GM23338 (cell line): ENCODE measurements at regions not wholly inside any gene's neighbourhood (a gene's known extent, or its start where the extent isn't known, plus 50 kb on each side); places are given as distances from the start of the nearest gene placed in this dataset.

Experiments used
- ATAC-seq: fragments of 200-7000 bp; cut with Tn5 transposase; 3 replicates; pipeline ENCODE4 v1.9.1; 2020
- DNase-seq: peaks from one replicate; pipeline ENCODE4 v3.0.0-alpha.2; 2015; ENCODE audit warnings: low spot score
- H2AFZ ChIP-seq: fragments of 200-600 bp; sonication (generic); 2 replicates; pipeline ENCODE4 v1.8.0; 2016; ENCODE audit warnings: antibody characterized with exemption, mild to moderate bottlenecking, moderate library complexity
- H3F3A ChIP-seq: fragments of 200-600 bp; sonication (generic); replicated peaks from 2 replicates; pipeline ENCODE4 v1.8.0; 2017; ENCODE audit warnings: antibody characterized with exemption, mixed run types, low read depth
- H3K27ac ChIP-seq: fragments of 200-600 bp; sonication (generic); 2 replicates; pipeline ENCODE4 v1.6.1; 2016; ENCODE audit warnings: low read depth
- H3K27me3 ChIP-seq: fragments of 200-600 bp; sonication (generic); 2 replicates; pipeline ENCODE4 v1.8.0; 2016; ENCODE audit warnings: mild to moderate bottlenecking, mixed run types, moderate library complexity; ENCODE audit not compliant: insufficient read depth
- H3K36me3 ChIP-seq: fragments of 200-600 bp; sonication (generic); 2 replicates; pipeline ENCODE4 v1.8.0; 2016; ENCODE audit warnings: mild to moderate bottlenecking; ENCODE audit not compliant: insufficient read depth
- H3K4me1 ChIP-seq: fragments of 200-600 bp; sonication (generic); 2 replicates; pipeline ENCODE4 v1.8.0; 2016; ENCODE audit warnings: mild to moderate bottlenecking, moderate library complexity; ENCODE audit not compliant: insufficient read depth
- H3K4me2 ChIP-seq: fragments of 200-600 bp; sonication (generic); 2 replicates; pipeline ENCODE4 v1.7.1; 2017; ENCODE audit warnings: mixed run types
- H3K4me3 ChIP-seq: fragments of 200-600 bp; sonication (generic); 2 replicates; pipeline ENCODE4 v1.6.1; 2016; ENCODE audit warnings: mixed run types
- H3K79me2 ChIP-seq: fragments of 200-600 bp; sonication (generic); replicated peaks from 2 replicates; pipeline ENCODE4 v1.8.0; 2017; ENCODE audit warnings: mild to moderate bottlenecking; ENCODE audit not compliant: insufficient read depth
- H3K9me2 ChIP-seq: fragments of 200-600 bp; sonication (generic); 2 replicates; pipeline ENCODE4 v1.8.0; 2017; ENCODE audit not compliant: insufficient read depth
- H4K20me1 ChIP-seq: fragments of 200-600 bp; sonication (generic); replicated peaks from 2 replicates; pipeline ENCODE4 v1.8.0; 2017; ENCODE audit warnings: mild to moderate bottlenecking; ENCODE audit not compliant: insufficient read depth
- H3K27ac Mint-ChIP-seq: 2 replicates; pipeline ENCODE4 v1.8.0; 2020; ENCODE audit warnings: inconsistent platforms, mild to moderate bottlenecking, moderate library complexity, mixed read lengths
- H3K27me3 Mint-ChIP-seq: 3 replicates; pipeline ENCODE4 v1.8.0; 2022; ENCODE audit warnings: low read depth, mild to moderate bottlenecking, moderate library complexity, mixed read lengths, inconsistent platforms; ENCODE audit not compliant: insufficient read depth, poor library complexity
- H3K36me3 Mint-ChIP-seq: 3 replicates; pipeline ENCODE4 v1.8.0; 2021; ENCODE audit warnings: low read depth, mild to moderate bottlenecking, inconsistent platforms, moderate library complexity, mixed read lengths
- H3K4me1 Mint-ChIP-seq: 3 replicates; pipeline ENCODE4 v1.8.0; 2020; ENCODE audit warnings: mild to moderate bottlenecking, inconsistent platforms, mixed read lengths
- H3K4me3 Mint-ChIP-seq: 3 replicates; pipeline ENCODE4 v1.8.0; 2021; ENCODE audit warnings: moderate library complexity, mild to moderate bottlenecking, inconsistent platforms, mixed read lengths
- H3K9me3 Mint-ChIP-seq: 3 replicates; pipeline ENCODE4 v1.8.0; 2020; ENCODE audit warnings: moderate library complexity, mild to moderate bottlenecking, inconsistent platforms, mixed read lengths
- CREB1 ChIP-seq: fragments of 250-450 bp; sonication (Bioruptor Pico); IDR thresholded peaks from 2 replicates; pipeline ENCODE4 v1.5.0; 2020; ENCODE audit warnings: low read depth, mild to moderate bottlenecking, moderate library complexity
- ETS1 ChIP-seq: IDR thresholded peaks from 2 replicates; pipeline ENCODE4 v1.6.1; 2016; ENCODE audit warnings: antibody characterized with exemption
- EZH2 ChIP-seq: fragments of 200-600 bp; sonication (generic); IDR thresholded peaks from one replicate; pipeline ENCODE4 v1.8.0; 2017; ENCODE audit warnings: antibody characterized with exemption, mild to moderate bottlenecking, low read depth; ENCODE audit not compliant: unreplicated experiment
- EZH2phosphoT487 ChIP-seq: fragments of 200-600 bp; sonication (generic); IDR thresholded peaks from one replicate; pipeline ENCODE4 v1.8.1; 2018; ENCODE audit warnings: antibody characterized with exemption; ENCODE audit not compliant: unreplicated experiment
- JUNB ChIP-seq: IDR thresholded peaks from one replicate; pipeline ENCODE4 v1.6.1; 2016; ENCODE audit warnings: antibody characterized with exemption; ENCODE audit not compliant: unreplicated experiment
- NANOG ChIP-seq: IDR thresholded peaks from 2 replicates; pipeline ENCODE4 v1.6.1; 2016; ENCODE audit warnings: antibody characterized with exemption, borderline replicate concordance
- POLR2AphosphoS5 ChIP-seq: IDR thresholded peaks from 2 replicates; pipeline ENCODE4 v1.6.1; 2016; ENCODE audit warnings: antibody characterized with exemption, low read depth
- REST ChIP-seq: IDR thresholded peaks from one replicate; pipeline ENCODE4 v1.6.1; 2018; ENCODE audit warnings: antibody characterized with exemption; ENCODE audit not compliant: unreplicated experiment
- ZNF114 ChIP-seq: fragments of 250-450 bp; sonication (Bioruptor Pico); IDR thresholded peaks from 2 replicates; pipeline ENCODE4 v1.5.0; 2020; ENCODE audit warnings: mild to moderate bottlenecking, moderate library complexity
- ZNF331 ChIP-seq: fragments of 250-450 bp; sonication (Bioruptor Pico); IDR thresholded peaks from 2 replicates; pipeline ENCODE4 v1.5.0; 2020; ENCODE audit warnings: low read depth, mild to moderate bottlenecking, moderate library complexity
- TF ChIP-seq, protein P1 (sequence below), 2 experiments: fragments of 200-600 bp in 1 of 2; sonication (generic) in 1 of 2; conservative IDR thresholded peaks; 2 replicates each; pipeline versions ENCODE4 v1.5.1 to v1.6.1; 2016 to 2017; ENCODE audit warnings: antibody characterized with exemption in 2 of 2, low read depth in 2 of 2, mild to moderate bottlenecking in 2 of 2, moderate library complexity in 1 of 2

DNA sequence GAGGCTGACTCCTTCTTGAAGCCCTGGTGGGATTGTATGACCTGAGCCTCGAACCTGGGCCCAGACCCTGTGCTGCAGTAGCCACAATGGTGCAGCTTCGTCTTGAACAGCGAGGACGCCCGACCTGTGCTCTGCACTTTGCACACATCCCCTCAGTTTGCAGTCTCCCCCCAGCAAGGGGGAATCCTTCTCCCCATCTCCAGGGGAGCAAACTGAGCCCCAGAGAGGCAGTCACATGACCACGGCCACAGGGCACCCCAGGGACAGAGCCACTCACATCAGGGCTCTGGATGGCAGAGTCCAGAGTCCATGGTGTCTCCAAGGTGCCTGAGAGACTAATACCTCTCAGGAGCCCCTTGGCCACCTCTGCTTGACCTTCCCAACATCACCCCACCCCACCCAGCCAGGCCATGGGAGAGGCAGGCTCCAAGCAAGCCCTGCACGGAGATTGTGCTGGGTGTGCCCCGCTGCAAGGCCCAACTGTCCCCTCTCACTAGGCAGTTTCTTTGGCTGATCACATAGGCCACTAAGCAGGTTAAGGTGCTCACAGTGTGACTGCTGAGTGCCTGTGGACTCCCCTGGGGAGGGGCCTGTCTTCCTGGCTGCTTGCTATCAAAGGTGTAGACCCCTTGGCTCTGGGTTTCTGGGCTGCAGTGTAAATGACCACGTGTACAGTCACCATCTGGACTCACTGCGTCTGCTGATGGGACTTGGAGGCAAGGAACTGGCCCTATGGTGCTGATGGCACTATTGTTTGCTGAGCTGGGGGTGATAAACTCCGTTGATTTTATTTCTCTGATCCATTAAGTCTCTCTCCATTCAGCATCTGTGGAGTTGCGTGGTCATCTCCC, 398.1 kb downstream of the MATN1 start:
- H3K79me2 ChIP-seq: no peaks in the 10 kb centered on the region
- H3K4me2 ChIP-seq: no peak overlapping the region
- no peaks in the 10 kb centered on the region for H3K9me2 ChIP-seq
- no peak overlapping the region for H3K27ac ChIP-seq
- Mint-ChIP-seq H3K4me3 (no peak overlapping the region), H3K36me3 (no peaks in the 10 kb centered on the region), H3K27ac (no peak overlapping the region), H3K4me1 (no peaks in the 10 kb centered on the region; the same call in 2 of the 3 replicates), H3K27me3 (peaks cover 9% of the 10 kb centered on the region), H3K9me3 (no peaks in the 10 kb centered on the region)
- no peaks in the 10 kb centered on the region for H3K27me3 ChIP-seq
- no peak overlapping the region for H2AFZ ChIP-seq
- TF ChIP-seq CREB1 (CRISPR knock-in tag) (no peak), ETS1 (no peak), EZH2phosphoT487 (no peak), ZNF331 (CRISPR knock-in tag) (no peak), JUNB (no peak), POLR2AphosphoS5 (no peak), REST (no peak), EZH2 (no peak), ZNF114 (CRISPR knock-in tag) (no peak), NANOG (no peak)
- TF ChIP-seq, protein P1, sequence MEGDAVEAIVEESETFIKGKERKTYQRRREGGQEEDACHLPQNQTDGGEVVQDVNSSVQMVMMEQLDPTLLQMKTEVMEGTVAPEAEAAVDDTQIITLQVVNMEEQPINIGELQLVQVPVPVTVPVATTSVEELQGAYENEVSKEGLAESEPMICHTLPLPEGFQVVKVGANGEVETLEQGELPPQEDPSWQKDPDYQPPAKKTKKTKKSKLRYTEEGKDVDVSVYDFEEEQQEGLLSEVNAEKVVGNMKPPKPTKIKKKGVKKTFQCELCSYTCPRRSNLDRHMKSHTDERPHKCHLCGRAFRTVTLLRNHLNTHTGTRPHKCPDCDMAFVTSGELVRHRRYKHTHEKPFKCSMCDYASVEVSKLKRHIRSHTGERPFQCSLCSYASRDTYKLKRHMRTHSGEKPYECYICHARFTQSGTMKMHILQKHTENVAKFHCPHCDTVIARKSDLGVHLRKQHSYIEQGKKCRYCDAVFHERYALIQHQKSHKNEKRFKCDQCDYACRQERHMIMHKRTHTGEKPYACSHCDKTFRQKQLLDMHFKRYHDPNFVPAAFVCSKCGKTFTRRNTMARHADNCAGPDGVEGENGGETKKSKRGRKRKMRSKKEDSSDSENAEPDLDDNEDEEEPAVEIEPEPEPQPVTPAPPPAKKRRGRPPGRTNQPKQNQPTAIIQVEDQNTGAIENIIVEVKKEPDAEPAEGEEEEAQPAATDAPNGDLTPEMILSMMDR (conservative IDR thresholded peaks at IDR 0.05; ENCODE audit: low read depth in 2 of 2): no peak
- no peaks in the 10 kb centered on the region for H4K20me1 ChIP-seq
- no peaks in the 10 kb centered on the region for H3F3A ChIP-seq
- ATAC-seq (no peak), DNase-seq (no peak)
- no peaks in the 10 kb centered on the region for H3K36me3 ChIP-seq
- no peaks in the 10 kb centered on the region for H3K4me1 ChIP-seq
- H3K4me3 ChIP-seq: no peak overlapping the region
